Right atrium auricular region (tissue), 2 donors: ENCODE measurements at regions not wholly inside any gene's neighbourhood (a gene's known extent, or its start where the extent isn't known, plus 50 kb on each side); places are given as distances from the start of the nearest gene placed in this dataset.

ENCODE experiments used
- DNase-seq: peaks from one replicate; pipeline ENCODE4 v3.0.0-alpha.2; 2019; ENCODE audit warnings: low spot score
- H3K27ac ChIP-seq, 2 donors: fragments of 200-600 bp; sonication (generic); 1 replicate in 1 of 2; 2 replicates in 1 of 2; pipeline ENCODE4 v1.5.1; 2016 to 2019
- H3K27me3 ChIP-seq, 2 donors: fragments of 200-600 bp; sonication (generic); one replicate each; pipeline versions ENCODE4 v1.5.1 to v1.6.0; 2017 to 2019
- H3K36me3 ChIP-seq: fragments of 200-600 bp; sonication (generic); one replicate; pipeline ENCODE4 v1.5.1; 2016
- H3K4me1 ChIP-seq, 2 donors: fragments of 200-600 bp; sonication (generic); one replicate each; pipeline versions ENCODE4 v1.5.1 to v1.6.0; 2017 to 2019
- H3K4me3 ChIP-seq, 2 donors: fragments of 200-600 bp; sonication (generic); 1 replicate in 1 of 2; 2 replicates in 1 of 2; pipeline ENCODE4 v1.5.1; 2017 to 2019; ENCODE audit warnings: mild to moderate bottlenecking in 1 of 2, moderate library complexity in 1 of 2
- H3K9me3 ChIP-seq, 2 donors: fragments of 200-600 bp; sonication (generic); one replicate each; pipeline ENCODE4 v1.5.1; 2019
- TF ChIP-seq, protein P1 (sequence below), 2 donors: fragments of 200-600 bp; sonication (generic); IDR thresholded peaks; one replicate each; pipeline ENCODE4 v1.5.1; 2019; ENCODE audit warnings: antibody characterized with exemption in 2 of 2

DNA sequence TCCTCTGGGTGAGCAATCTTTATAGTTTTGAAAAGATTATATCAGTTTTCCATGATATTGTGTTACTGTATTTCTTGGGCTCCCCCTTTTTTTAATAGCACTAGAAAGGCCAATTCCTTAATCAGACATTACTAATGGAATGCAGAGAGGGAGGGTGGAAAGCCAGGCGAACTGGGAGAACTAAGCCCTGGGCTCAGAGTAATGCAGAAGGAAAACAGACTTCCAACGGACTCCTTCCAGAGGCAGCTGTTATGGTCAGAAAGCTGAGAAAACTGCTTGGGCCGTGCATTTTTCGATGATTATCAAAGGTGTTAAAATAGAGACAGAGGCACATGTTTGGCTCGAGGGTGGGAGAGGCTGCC, 206.3 kb downstream of the FOXD2 start:
- H3K36me3 ChIP-seq = no peaks in the 10 kb centered on the region
- no peaks in the 10 kb centered on the region for H3K4me1 ChIP-seq
- H3K27ac ChIP-seq = peak overlapping the region in 1 of 2 donors; percentile 1
- no peaks in the 10 kb centered on the region for H3K9me3 ChIP-seq
- DNase-seq = no peak
- H3K4me3 ChIP-seq = no peak overlapping the region
- TF ChIP-seq, protein P1, sequence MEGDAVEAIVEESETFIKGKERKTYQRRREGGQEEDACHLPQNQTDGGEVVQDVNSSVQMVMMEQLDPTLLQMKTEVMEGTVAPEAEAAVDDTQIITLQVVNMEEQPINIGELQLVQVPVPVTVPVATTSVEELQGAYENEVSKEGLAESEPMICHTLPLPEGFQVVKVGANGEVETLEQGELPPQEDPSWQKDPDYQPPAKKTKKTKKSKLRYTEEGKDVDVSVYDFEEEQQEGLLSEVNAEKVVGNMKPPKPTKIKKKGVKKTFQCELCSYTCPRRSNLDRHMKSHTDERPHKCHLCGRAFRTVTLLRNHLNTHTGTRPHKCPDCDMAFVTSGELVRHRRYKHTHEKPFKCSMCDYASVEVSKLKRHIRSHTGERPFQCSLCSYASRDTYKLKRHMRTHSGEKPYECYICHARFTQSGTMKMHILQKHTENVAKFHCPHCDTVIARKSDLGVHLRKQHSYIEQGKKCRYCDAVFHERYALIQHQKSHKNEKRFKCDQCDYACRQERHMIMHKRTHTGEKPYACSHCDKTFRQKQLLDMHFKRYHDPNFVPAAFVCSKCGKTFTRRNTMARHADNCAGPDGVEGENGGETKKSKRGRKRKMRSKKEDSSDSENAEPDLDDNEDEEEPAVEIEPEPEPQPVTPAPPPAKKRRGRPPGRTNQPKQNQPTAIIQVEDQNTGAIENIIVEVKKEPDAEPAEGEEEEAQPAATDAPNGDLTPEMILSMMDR (IDR thresholded peaks at IDR 0.05) = no peak
- H3K27me3 ChIP-seq = no peaks in the 10 kb centered on the region

DNA sequence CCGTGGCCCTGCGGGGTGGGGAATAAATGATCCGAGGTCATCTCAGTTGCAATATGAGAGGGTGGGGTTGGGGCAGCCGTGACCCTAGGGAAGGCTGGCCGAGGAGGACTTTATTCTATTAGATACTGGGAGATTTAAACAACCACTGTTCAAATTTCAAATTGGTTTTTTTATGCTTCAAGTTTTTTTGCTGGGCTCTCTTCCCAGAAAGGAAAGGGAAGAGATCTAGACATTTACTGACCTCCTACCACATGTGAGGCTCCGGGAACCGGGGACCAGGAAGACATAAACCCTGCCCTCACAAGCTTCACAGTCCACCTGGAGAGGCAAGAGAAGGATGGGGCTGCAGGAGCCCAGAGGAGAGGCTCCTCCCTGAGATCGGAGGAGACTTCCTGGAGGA, 207.3 kb downstream of the FOXD2 start:
- H3K4me3 ChIP-seq = no peak overlapping the region
- H3K27ac ChIP-seq = no peak overlapping the region
- no peaks in the 10 kb centered on the region for H3K36me3 ChIP-seq
- DNase-seq = no peak
- no peaks in the 10 kb centered on the region for H3K4me1 ChIP-seq
- TF ChIP-seq, protein P1 (IDR thresholded peaks at IDR 0.05) = no peak
- no peaks in the 10 kb centered on the region for H3K9me3 ChIP-seq
- H3K27me3 ChIP-seq = no peaks in the 10 kb centered on the region

DNA sequence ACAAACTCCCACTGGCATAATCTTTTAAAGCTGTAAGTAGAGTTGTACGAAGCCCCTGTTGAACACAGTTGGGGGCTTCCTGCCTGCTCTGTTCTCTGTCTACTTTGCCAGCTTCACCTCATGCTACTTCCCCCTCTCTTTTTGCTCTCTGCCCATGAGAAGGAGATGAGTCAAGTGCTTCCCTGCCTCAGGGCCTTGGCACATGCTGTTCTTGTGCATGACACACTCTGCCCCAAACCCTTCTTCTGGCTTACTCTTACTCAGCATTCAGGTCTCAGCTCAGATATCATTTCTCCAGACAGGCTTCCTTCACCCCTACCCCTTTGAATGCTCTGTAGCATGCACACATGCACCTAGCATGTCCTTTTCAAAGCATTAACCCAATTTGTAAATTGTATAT, 208.8 kb downstream of the FOXD2 start:
- Histone ChIP-seq H3K4me3 (no peak overlapping the region), H3K27ac (no peak overlapping the region), H3K9me3 (no peaks in the 10 kb centered on the region), H3K4me1 (no peaks in the 10 kb centered on the region), H3K27me3 (no peaks in the 10 kb centered on the region), H3K36me3 (no peaks in the 10 kb centered on the region)
- DNase-seq = no peak
- TF ChIP-seq, protein P1 (IDR thresholded peaks at IDR 0.05) = no peak

DNA sequence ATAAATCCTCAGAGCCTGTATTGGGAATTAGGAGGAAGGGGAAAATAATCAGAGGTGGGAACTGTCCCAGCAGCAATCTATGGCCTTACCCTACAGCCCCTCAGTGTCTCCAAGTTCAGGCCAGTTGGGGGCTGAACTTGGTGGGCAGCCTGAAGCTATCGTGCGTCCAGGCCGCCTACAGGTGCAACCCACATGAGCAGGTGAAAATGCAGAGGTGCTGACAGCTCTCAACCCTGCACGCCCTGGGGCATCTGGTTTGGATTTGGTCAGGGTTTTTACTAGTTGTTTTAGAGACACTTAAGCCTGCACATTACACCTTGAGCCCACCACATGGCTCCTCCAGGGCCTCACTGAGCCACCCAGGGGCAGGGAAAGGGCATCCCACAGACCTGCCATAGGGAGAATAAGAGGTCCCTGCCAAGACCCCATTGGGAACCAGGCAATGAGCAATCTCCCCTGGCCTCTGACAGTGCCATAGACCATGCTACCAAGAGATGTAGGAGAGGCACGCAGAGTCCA, 209.5 kb downstream of the FOXD2 start:
- no peak overlapping the region for H3K4me3 ChIP-seq
- no peaks in the 10 kb centered on the region for H3K27me3 ChIP-seq
- H3K4me1 ChIP-seq = no peaks in the 10 kb centered on the region
- TF ChIP-seq, protein P1 (IDR thresholded peaks at IDR 0.05) = no peak
- DNase-seq = no peak
- H3K36me3 ChIP-seq = no peaks in the 10 kb centered on the region
- no peak overlapping the region for H3K27ac ChIP-seq
- H3K9me3 ChIP-seq = no peaks in the 10 kb centered on the region

DNA sequence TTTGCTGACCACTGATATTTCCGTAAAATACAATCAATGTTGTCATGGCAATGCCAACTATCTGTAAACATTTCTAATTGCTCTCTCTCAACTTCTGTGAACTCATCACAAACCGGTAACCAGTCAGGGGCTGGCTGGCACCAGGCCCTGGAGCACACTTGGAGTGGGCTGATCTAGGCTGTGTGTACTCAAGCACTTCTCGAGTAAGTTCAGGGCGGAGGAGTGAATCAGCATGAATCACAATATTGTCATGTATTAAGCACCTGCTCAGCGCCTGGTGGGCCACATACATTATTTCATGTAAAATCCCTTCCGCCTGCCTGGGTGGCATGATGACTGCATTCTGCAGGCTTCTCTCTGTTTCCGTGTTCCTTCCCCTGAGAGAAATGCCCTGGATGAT, 212.4 kb downstream of the FOXD2 start:
- H3K27me3 ChIP-seq = no peaks in the 10 kb centered on the region
- no peak overlapping the region for H3K27ac ChIP-seq
- DNase-seq = no peak
- no peak overlapping the region for H3K4me3 ChIP-seq
- H3K36me3 ChIP-seq = no peaks in the 10 kb centered on the region
- H3K9me3 ChIP-seq = no peaks in the 10 kb centered on the region
- no peaks in the 10 kb centered on the region for H3K4me1 ChIP-seq
- TF ChIP-seq, protein P1 (IDR thresholded peaks at IDR 0.05) = no peak

DNA sequence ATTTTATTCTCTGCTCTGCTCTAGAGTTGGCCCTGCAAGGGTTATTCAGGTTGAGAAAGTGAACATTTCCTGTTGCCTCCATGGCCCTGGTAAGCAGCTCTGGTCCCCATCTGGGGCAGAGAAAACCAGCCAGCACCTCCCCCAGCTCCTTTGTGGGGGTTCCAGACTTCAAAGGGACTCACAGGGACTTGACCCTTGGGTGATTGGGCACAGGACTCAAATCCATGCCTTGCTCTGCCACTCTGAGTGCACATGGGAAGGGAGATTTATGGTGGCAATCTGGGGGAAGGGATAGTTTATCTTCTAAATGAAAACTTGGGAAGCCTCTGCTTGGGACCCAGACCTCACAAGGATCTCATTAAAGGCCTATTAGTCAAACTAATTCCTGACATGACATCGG, 212.8 kb downstream of the FOXD2 start:
- Histone ChIP-seq H3K9me3 (no peaks in the 10 kb centered on the region), H3K27me3 (no peaks in the 10 kb centered on the region), H3K4me3 (no peak overlapping the region), H3K36me3 (no peaks in the 10 kb centered on the region), H3K27ac (no peak overlapping the region), H3K4me1 (no peaks in the 10 kb centered on the region)
- TF ChIP-seq, protein P1 (IDR thresholded peaks at IDR 0.05) = no peak
- DNase-seq = no peak
